Lower lobe of right lung (tissue), 2 donors: ENCODE measurements at regions not wholly inside any gene's neighbourhood (a gene's known extent, or its start where the extent isn't known, plus 50 kb on each side); places are given as distances from the start of the nearest gene placed in this dataset.

Experiments used
- ATAC-seq, 2 donors: fragments of 200-7000 bp; cut with Tn5 transposase; one replicate each; pipeline ENCODE4 v1.9.1; 2020 to 2022; ENCODE audit warnings: mild to moderate bottlenecking in 2 of 2, moderate library complexity in 2 of 2
- DNase-seq: peaks from one replicate; pipeline ENCODE4 v3.0.0-alpha.2; 2020
- H3K27ac ChIP-seq: fragments of 200-600 bp; one replicate; pipeline ENCODE4 v1.8.0; 2022
- H3K27me3 ChIP-seq: fragments of 200-600 bp; one replicate; pipeline ENCODE4 v1.8.0; 2022; ENCODE audit warnings: low read depth
- H3K36me3 ChIP-seq: fragments of 200-600 bp; one replicate; pipeline ENCODE4 v1.8.0; 2022; ENCODE audit warnings: mild to moderate bottlenecking
- H3K4me1 ChIP-seq: fragments of 200-600 bp; one replicate; pipeline ENCODE4 v1.8.0; 2022
- H3K4me3 ChIP-seq: fragments of 200-600 bp; one replicate; pipeline ENCODE4 v1.8.0; 2022; ENCODE audit warnings: mild to moderate bottlenecking
- H3K9me3 ChIP-seq: fragments of 200-600 bp; one replicate; pipeline ENCODE4 v1.8.0; 2022
- CTCF ChIP-seq: fragments of 200-600 bp; IDR thresholded peaks from one replicate; pipeline ENCODE4 v1.8.0; 2022; ENCODE audit warnings: antibody characterized with exemption, mild to moderate bottlenecking
- intact Hi-C: fragments of 100-400 bp; cut with DNase I; formaldehyde crosslinking; loops from one replicate; pipeline ENCODE4 v1.11.0; 2022
- donor health status: DM: no; HTN: yes; CAD: no; lungs with severe emphysema.

GRCh38 chr2:5409898-5410381 lies 282.2 kb upstream of the SOX11 start:
- H3K27ac ChIP-seq, result no peak overlapping the region
- no peaks in the 10 kb centered on the region for H3K9me3 ChIP-seq
- no peaks in the 10 kb centered on the region for H3K36me3 ChIP-seq
- ATAC-seq (no peak), DNase-seq (no peak)
- no peak for TF ChIP-seq CTCF
- intact Hi-C loops, result no loop called here
- no peak overlapping the region for H3K4me3 ChIP-seq
- no peaks in the 10 kb centered on the region for H3K27me3 ChIP-seq
- no peaks in the 10 kb centered on the region for H3K4me1 ChIP-seq

DNA sequence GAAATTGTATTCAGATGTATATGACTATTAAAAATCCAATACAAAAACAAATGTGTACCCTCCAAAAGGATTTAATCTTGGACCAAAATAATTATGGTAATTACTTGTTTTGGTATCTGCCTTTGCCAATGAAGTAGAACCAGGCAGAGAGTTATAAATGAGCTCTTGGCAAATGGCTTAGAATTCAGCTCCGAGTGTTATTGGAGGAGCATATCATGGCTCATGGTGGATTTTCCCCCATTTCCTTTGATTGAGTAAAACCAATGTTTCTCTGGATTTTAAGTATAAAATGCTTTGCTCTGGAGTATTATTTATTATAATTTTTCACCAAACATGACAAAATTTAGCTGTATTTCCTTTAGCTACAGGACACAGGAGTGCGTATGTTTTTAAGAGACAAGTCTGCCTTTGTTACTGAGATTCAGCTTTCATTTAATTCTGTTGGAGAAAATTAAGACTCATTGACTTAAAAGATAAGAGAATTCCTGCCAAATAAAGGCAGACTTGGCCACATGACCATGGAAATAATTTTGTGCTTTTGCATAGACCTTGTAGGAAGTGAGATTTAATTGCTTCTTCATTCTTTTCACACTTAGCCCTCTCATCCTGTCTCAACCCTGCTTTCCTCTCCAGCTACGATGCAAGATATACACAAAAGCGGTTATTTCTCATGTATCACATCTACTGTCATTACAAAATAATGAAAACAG lies 281.0 kb upstream of the SOX11 start:
- no peak overlapping the region for H3K27ac ChIP-seq
- no peaks in the 10 kb centered on the region for H3K27me3 ChIP-seq
- H3K4me1 ChIP-seq, result no peaks in the 10 kb centered on the region
- intact Hi-C loops, result no loop called here
- no peak for TF ChIP-seq CTCF
- DNase-seq (no peak), ATAC-seq (no peak)
- H3K9me3 ChIP-seq, result no peaks in the 10 kb centered on the region
- no peak overlapping the region for H3K4me3 ChIP-seq
- H3K36me3 ChIP-seq, result no peaks in the 10 kb centered on the region

GRCh38 chr2:5412001-5412400 lies 280.2 kb upstream of the SOX11 start:
- Histone ChIP-seq H3K27me3 (no peaks in the 10 kb centered on the region), H3K4me3 (no peak overlapping the region), H3K9me3 (no peaks in the 10 kb centered on the region), H3K27ac (no peak overlapping the region), H3K36me3 (no peaks in the 10 kb centered on the region), H3K4me1 (no peaks in the 10 kb centered on the region)
- intact Hi-C loops, result no loop called here
- ATAC-seq, result no peak
- no peak for DNase-seq
- no peak for TF ChIP-seq CTCF

DNA sequence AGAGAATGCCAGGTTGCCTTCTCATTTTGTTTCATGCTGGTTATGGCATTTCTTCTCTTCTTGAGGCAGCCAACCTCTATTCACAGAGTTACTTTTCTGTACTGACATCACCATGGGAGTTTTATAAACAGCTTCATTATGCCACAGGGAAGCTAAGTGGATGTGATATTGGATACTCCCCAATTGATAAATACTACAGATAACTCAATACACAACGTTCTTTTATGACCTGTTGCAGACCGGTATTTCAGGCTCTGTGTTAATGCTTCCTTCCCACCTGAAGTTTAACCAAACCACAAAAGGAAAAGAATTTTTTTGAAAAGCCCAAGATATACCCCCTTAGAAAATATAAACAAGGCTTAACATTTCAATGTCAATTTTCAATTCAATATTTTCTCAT lies 258.3 kb upstream of the SOX11 start:
- TF ChIP-seq CTCF, result no peak
- no peak overlapping the region for H3K27ac ChIP-seq
- H3K36me3 ChIP-seq, result no peaks in the 10 kb centered on the region
- no peaks in the 10 kb centered on the region for H3K9me3 ChIP-seq
- H3K4me1 ChIP-seq, result no peaks in the 10 kb centered on the region
- intact Hi-C loops, result no loop called here
- DNase-seq (no peak), ATAC-seq (no peak)
- H3K4me3 ChIP-seq, result no peak overlapping the region
- no peaks in the 10 kb centered on the region for H3K27me3 ChIP-seq

GRCh38 chr2:5437375-5437774 lies 254.8 kb upstream of the SOX11 start:
- no peaks in the 10 kb centered on the region for H3K36me3 ChIP-seq
- H3K9me3 ChIP-seq, result no peaks in the 10 kb centered on the region
- intact Hi-C loops, result no loop called here
- TF ChIP-seq CTCF, result no peak
- H3K4me1 ChIP-seq, result no peaks in the 10 kb centered on the region
- no peaks in the 10 kb centered on the region for H3K27me3 ChIP-seq
- no peak overlapping the region for H3K27ac ChIP-seq
- no peak overlapping the region for H3K4me3 ChIP-seq
- no peak for ATAC-seq
- no peak for DNase-seq
